Omental fat pad (tissue), 3 donors: ENCODE measurements at regions not wholly inside any gene's neighbourhood (a gene's known extent, or its start where the extent isn't known, plus 50 kb on each side); places are given as distances from the start of the nearest gene placed in this dataset.

Experiments used
- ATAC-seq: fragments of 150-250 bp; one replicate; pipeline ENCODE4 v1.9.1; 2016; ENCODE audit warnings: mild to moderate bottlenecking, moderate library complexity; ENCODE audit not compliant: low FRiP score
- DNase-seq: peaks from one replicate; pipeline ENCODE4 v3.0.0-alpha.2; 2019; ENCODE audit warnings: low spot score
- TF ChIP-seq, protein P1 (sequence below), 3 donors: fragments of 450-650 bp; IDR thresholded peaks; one replicate each; pipeline ENCODE4 v1.5.1; 2016 to 2017; ENCODE audit warnings: antibody characterized with exemption in 3 of 3, mild to moderate bottlenecking in 3 of 3, moderate library complexity in 2 of 3

- no peak for DNase-seq
- ATAC-seq = no peak
- TF ChIP-seq, protein P1, sequence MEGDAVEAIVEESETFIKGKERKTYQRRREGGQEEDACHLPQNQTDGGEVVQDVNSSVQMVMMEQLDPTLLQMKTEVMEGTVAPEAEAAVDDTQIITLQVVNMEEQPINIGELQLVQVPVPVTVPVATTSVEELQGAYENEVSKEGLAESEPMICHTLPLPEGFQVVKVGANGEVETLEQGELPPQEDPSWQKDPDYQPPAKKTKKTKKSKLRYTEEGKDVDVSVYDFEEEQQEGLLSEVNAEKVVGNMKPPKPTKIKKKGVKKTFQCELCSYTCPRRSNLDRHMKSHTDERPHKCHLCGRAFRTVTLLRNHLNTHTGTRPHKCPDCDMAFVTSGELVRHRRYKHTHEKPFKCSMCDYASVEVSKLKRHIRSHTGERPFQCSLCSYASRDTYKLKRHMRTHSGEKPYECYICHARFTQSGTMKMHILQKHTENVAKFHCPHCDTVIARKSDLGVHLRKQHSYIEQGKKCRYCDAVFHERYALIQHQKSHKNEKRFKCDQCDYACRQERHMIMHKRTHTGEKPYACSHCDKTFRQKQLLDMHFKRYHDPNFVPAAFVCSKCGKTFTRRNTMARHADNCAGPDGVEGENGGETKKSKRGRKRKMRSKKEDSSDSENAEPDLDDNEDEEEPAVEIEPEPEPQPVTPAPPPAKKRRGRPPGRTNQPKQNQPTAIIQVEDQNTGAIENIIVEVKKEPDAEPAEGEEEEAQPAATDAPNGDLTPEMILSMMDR (IDR thresholded peaks at IDR 0.05) = no peak
Observed at GRCh38 chr12:60693019-60693626, 1097.3 kb downstream of the SLC16A7 start.

- DNase-seq (no peak), ATAC-seq (no peak)
- TF ChIP-seq, protein P1 (IDR thresholded peaks at IDR 0.05) = no peak
Observed at GRCh38 chr12:60704171-60704914, 1108.5 kb downstream of the SLC16A7 start.

DNA sequence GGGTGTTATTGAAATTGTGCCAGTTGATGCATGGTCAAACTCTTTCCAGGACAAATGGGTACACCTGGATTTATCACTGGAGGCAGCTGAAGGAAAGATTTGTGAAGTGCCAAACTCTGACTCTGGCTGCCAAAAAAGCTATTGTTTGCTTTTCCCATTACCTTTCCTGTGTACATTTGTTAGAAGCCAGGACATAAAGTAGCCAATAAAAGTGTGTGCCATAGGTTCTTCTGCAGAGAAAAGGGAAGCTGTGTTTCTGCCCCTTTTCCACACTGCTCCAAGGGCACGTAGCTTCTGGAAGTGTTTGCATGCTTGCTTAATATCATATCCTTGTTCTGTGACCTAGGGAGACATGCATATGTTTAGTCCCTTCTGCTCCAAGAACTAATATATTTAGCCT lies 1114.4 kb downstream of the SLC16A7 start:
- ATAC-seq = no peak

DNA sequence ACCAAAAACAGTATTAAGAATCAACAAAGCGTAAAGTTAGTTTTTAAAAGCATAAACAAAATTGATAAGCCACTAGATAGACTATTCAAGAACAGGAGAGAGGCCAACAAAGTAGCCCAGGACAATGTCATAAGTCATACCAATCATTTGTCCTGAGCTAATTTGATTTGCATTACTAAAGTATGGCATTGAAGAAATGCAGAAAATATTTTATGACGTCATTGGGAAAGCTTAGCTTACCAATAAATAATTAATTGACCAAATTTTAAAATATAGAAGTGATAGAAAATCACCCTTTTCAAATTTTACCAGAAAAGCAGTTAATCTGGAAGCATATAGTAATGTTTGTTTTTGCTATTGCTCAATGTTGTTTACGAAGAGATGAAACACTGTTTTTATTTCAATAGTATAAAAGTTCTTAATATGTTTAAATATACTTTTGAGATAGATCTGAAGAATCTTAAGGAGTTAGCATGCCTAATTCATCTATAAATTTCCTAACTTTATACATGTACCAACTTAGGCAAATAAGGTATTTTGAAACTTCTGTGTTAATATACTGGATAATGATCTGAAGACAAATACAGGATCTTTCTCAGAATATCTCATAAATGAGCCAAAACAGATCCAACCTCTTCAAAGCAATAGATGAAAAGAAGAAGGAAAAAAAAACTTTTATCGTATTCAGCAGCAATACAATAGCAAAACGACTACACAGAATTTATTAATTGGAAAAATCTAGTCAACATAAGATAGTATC lies 1118.5 kb downstream of the SLC16A7 start:
- ATAC-seq (no peak), DNase-seq (no peak)
- TF ChIP-seq, protein P1 (IDR thresholded peaks at IDR 0.05) = no peak

More for the DNA sequence above, 1114.4 kb downstream of the SLC16A7 start:
- TF ChIP-seq, protein P1 (IDR thresholded peaks at IDR 0.05) = no peak
- DNase-seq = no peak

- DNase-seq (no peak), ATAC-seq (no peak)
Observed at GRCh38 chr12:60724475-60724874, 1128.6 kb downstream of the SLC16A7 start.

DNA sequence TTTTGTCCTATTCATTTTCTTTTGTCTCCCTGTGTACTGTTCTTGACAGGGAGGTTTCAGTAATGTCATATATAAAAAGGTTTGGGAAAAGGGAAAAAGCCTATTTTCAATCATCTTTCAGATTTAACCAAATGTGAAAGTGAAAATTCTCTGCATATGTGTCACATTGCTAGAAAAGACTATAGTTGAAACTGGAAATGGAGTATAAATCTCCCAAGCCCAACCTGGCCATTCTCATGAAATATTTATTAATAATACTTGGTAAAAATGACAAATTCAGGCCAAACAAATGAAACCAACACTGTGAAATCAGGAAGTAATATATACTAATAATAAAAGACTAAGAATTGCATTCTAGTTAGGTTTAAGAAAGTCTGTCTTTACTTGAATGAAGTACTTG lies 1129.2 kb downstream of the SLC16A7 start:
- TF ChIP-seq, protein P1 (IDR thresholded peaks at IDR 0.05) = no peak
- DNase-seq (no peak), ATAC-seq (no peak)

More at GRCh38 chr12:60724475-60724874, 1128.6 kb downstream of the SLC16A7 start:
- TF ChIP-seq, protein P1 (IDR thresholded peaks at IDR 0.05) = no peak
